GM13976 (cell line): ENCODE measurements at regions not wholly inside any gene's neighbourhood (a gene's known extent, or its start where the extent isn't known, plus 50 kb on each side); places are given as distances from the start of the nearest gene placed in this dataset.

Experiments used
- DNase-seq: peaks from one replicate; pipeline ENCODE4 v3.0.0; 2012; ENCODE audit warnings: low spot score
- in situ Hi-C: fragments of 300-500 bp; cut with MboI; formaldehyde crosslinking; loops from one replicate; pipeline ENCODE4 v1.12.0; 2022; ENCODE audit warnings: low sequenced_read_pairs, mixed read lengths, inconsistent platforms; ENCODE audit not compliant: unreplicated experiment
- TF ChIP-seq, protein P1 (sequence below): IDR thresholded peaks from 2 replicates; pipeline ENCODE4 v1.5.1; 2012; ENCODE audit warnings: borderline replicate concordance, mild to moderate bottlenecking; ENCODE audit not compliant: insufficient read depth; ENCODE audit errors: extremely low read depth, missing control alignments, control extremely low read depth

GRCh38 chr3:127472506-127472905 is 118.0 kb downstream of the TPRA1 start:
- TF ChIP-seq, protein P1, sequence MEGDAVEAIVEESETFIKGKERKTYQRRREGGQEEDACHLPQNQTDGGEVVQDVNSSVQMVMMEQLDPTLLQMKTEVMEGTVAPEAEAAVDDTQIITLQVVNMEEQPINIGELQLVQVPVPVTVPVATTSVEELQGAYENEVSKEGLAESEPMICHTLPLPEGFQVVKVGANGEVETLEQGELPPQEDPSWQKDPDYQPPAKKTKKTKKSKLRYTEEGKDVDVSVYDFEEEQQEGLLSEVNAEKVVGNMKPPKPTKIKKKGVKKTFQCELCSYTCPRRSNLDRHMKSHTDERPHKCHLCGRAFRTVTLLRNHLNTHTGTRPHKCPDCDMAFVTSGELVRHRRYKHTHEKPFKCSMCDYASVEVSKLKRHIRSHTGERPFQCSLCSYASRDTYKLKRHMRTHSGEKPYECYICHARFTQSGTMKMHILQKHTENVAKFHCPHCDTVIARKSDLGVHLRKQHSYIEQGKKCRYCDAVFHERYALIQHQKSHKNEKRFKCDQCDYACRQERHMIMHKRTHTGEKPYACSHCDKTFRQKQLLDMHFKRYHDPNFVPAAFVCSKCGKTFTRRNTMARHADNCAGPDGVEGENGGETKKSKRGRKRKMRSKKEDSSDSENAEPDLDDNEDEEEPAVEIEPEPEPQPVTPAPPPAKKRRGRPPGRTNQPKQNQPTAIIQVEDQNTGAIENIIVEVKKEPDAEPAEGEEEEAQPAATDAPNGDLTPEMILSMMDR, result no peak
- in situ Hi-C loops, result no loop called here
- DNase-seq, result no peak

GRCh38 chr3:127471142-127471541 is 119.4 kb downstream of the TPRA1 start:
- in situ Hi-C loops, result no loop called here
- no peak for DNase-seq
- TF ChIP-seq, protein P1, result no peak

DNA sequence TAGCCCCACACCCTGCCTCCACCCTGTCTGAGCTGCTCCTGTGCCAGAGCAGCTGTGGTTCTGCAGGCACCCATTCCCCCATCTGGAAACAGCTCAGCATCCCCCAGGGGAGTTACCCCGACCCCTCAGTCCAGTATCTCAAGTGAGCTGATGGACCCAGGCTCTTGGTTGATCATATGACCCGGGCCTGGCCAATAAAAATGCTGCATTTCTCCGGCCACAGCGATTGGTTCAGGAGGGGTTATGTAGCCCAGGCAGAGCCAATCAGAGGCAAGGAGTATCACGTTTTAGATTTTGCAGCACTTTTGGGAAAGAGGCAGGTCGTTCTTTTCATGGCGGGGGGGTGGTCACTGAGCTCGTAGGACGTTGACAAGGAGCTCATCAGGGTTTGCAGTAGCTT is 120.8 kb downstream of the TPRA1 start:
- in situ Hi-C loops, result no loop called here
- no peak for DNase-seq
- TF ChIP-seq, protein P1, result no peak

- TF ChIP-seq, protein P1, result no peak
These were observed 123.1 kb downstream of the TPRA1 start for GRCh38 chr3:127467391-127467790.

GRCh38 chr3:127464642-127465041 is 125.9 kb downstream of the TPRA1 start:
- no peak for DNase-seq
- in situ Hi-C loops, result no loop called here
- TF ChIP-seq, protein P1, result no peak

More at GRCh38 chr3:127467391-127467790, 123.1 kb downstream of the TPRA1 start:
- no peak for DNase-seq
- in situ Hi-C loops, result no loop called here

- DNase-seq, result no peak
- in situ Hi-C loops, result no loop called here
- TF ChIP-seq, protein P1, result no peak
These were observed 128.3 kb downstream of the TPRA1 start for GRCh38 chr3:127462111-127462655.
